ENCODE measurements at regions not wholly inside any gene's neighbourhood (a gene's known extent, or its start where the extent isn't known, plus 50 kb on each side); places are given as distances from the start of the nearest gene placed in this dataset.
"Not testable (repeated sequence)": the region's sequence is repeated elsewhere in the genome, so short reads cannot be mapped to it uniquely, and the experiment has no call there.

DNA sequence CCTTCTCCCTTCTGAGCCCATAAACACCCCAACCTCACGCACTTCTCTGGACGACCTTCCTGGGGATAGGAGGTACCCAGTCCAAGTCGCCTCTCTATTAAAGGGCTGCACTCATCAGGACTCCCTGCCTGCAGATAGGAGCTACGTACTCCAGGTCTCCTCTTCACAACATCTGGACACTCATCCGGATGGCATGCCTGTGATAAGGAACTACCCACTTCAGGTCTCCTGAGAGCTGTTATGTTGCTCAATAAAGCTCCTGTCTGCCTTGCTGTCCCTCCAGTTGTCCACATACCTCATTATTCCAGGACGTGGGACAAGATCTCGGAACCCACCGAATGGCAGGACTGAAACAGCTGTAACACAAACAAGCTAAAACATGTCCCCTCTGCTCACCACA is 548.0 kb downstream of the TBC1D32 start:
- DNase-seq: no peak

DNA sequence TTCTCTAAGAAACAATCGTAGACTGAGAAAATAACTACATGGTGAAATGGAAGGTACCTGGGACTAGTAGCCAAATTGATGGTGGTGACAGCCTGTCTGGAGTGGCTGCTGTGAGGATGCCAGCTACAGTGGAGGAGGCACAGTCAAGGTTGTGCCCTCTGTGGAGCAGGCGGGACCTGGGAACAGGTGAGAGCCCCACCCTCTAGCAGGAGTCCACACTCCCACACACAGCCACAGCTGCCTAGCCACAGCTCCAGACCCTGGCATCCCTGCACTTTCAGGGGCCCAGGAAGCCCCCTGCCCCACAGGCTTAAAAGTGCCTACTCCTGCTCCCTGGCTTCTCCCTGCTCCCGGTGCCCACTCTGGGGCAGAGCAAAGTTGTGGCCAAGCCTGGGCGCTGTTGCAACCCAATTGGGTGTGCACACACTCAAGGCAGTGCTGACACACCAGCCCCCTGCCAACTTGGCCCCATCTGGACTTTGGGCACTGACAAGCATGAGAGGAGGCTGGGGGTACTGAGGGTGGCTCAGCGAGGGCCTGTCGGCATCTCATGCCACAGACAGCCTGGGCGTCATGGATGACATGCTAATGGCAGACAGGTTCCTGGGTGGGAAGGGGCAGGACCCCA is 548.7 kb downstream of the TBC1D32 start:
- DNase-seq: no peak

DNA sequence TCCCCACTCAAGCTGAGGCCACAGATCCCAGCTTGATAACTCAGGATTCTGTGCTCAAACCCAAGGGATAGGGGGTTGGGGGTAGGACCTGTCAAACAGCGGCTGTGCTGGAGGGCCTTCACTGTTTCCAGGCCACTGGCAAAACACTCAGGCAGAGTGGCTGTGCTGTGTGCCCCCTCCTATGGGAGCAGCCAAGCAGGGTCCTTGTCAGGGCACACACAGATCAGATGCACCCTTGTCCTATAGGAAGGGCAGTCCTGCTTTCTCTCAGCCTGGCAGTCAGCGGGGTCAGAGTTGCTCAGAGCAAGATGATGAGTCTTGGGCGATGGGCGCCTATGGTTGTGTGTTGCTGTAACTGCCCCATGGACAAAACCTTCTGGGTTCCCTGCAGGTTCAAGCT is 554.8 kb downstream of the TBC1D32 start:
- DNase-seq: no peak

DNA sequence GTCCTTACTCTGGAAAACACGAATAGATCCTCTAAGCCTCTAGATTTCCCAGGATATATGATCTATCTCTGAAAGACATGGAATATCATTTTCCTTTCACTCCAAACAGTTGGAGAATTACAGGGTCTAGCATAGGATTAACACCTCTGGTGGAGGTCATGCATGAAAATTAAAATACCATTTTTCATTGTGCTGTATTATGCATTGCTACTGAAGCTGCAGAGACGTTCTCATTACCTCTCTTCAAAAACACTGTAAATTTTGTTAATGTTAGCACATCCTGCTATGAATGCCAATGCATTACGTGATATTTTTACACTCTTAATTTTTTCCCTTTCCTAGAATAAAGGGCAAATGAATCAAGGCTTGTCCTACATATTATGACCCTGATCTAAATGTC is 558.6 kb downstream of the TBC1D32 start:
- no peak for DNase-seq

DNA sequence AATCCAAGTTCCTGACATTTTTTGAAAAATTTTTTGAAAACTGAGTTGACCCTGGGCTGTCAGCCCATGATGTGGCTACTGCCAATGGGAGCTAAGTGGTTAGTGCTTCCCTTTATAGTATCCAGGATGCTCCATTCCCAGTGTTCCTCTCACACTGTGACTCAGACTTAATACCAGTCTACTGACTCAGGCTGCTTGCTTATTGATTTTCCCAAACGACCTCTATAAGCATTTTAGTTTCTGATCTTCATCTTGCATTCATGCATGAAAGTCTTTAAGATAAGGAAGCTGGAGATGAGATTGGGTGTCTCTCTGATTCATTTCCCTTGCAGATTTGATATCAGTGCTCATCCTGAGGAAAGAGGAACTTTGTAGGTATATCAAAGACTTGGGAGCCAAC is 560.0 kb downstream of the TBC1D32 start:
- DNase-seq: no peak

GRCh38 chr6:120771019-120771418 is 563.3 kb downstream of the TBC1D32 start:
- no peak for DNase-seq

GRCh38 chr6:120764312-120764711 is 570.0 kb downstream of the TBC1D32 start:
- no peak for DNase-seq

DNA sequence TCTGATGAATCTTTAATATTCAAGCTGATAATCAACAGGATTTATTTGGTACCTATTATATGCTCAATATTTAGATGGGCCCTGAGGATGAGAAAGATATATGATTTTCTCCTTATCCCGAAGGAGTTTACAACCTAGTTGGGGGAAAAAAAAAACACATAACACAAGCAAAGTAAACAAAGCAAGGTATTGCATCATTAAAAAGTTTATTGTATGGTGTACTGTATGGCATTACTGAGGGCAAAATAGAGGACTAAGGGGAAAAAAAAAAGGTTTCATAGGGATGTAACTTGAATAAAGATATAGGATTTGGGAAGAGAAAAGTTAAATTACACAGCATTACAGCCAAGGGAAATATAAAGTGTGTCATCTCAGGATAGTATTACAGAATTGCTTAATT is 574.7 kb downstream of the TBC1D32 start:
- no peak for DNase-seq

GRCh38 chr6:120748574-120748973 is 585.7 kb downstream of the TBC1D32 start:
- not testable (repeated sequence) for DNase-seq

- no peak for DNase-seq
Measured at GRCh38 chr6:120736740-120737139, 597.5 kb downstream of the TBC1D32 start.

DNA sequence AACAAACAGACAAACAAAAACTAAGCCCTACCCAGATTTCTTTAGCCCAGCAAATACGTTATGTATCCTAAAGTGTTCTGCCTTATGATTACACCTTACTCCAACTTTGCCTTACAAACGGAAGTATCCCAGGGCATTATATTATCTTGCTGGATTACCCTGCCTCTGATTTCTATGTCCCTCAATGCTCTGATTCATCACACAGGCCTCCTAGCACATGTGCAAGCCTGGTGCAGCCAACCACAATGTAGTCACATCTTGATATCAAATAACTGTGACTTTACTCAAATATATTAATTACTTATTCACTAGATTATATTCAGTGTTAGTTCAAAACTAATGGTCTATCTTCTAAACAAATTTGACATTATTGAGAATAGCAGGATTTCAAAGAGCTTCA is 598.6 kb downstream of the TBC1D32 start:
- DNase-seq: no peak

GRCh38 chr6:120711255-120711654 is 623.0 kb downstream of the TBC1D32 start:
- no peak for DNase-seq

DNA sequence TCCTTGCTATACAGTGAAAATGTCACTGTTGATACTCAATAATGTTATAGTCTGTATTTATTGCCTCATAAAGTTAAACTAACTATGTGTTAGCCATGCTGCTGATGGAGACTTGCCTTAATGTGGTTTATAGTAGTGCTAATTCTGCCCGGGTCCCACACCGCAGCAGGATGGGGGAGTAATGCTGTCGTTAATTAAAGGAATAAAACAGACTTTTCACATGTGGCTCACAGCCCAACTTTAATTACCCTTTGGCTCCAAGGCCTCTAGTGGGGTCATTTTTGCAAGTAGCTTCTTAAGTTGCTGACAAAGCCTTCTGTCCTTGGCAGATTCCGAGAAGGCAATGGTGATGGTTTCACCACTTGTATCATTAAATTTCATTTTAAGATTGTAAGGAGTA is 634.3 kb downstream of the TBC1D32 start:
- DNase-seq: no peak

DNA sequence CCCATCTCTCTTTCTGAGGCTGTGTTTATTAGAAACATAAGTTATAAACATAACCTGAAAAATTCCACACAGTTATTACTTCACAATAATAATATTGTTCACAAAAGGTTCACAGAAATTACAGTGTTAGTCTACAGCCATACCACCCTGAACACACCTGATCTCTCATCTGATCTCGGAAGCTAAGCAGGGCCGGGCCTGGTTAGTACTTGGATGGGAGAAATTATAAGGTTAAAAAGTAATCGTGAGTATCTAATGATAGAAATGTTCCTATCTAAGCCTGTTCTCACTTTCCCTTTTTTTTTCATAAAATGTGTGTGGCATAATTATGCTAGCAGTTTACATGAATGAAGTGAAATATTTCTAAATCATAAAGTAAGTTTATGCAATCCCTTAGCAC is 647.8 kb downstream of the TBC1D32 start:
- no peak for DNase-seq

DNA sequence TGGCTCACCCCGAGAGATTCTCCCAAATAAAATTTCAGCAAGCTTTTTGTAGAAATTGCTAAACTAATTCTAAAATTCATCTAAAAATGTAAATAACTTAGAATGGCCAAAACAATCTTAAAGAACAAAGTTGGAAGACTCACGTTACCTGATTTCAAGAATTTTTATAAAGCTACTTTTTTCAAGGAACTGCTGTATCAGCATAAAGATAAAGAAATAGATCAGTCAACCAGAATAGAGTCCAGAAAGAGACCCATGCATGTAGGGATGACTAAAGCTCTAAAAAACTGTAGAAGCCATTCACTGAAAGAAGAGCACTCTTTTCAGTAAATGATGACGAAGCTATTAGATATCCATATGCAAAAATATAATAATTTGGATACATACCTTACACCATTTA is 652.1 kb downstream of the TBC1D32 start:
- DNase-seq: no peak

DNA sequence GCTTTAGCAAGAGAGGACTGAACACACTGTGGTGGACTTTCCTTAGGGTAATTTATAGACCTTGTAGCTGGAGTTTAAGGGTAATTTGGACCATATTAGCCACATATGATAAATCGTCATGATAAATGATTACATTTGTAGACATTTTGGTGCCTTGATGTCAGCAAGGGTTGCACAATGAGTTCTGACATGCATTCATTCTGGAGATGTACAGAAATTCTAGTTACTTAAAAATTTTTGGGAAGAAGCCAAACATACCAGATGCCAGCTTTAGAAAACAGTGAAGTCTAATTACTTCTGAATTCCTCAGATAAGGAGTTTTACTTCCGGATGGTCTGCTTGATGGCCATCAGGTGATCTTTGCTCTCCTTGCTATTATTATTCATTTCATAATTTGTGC is 653.1 kb downstream of the TBC1D32 start:
- no peak for DNase-seq

DNA sequence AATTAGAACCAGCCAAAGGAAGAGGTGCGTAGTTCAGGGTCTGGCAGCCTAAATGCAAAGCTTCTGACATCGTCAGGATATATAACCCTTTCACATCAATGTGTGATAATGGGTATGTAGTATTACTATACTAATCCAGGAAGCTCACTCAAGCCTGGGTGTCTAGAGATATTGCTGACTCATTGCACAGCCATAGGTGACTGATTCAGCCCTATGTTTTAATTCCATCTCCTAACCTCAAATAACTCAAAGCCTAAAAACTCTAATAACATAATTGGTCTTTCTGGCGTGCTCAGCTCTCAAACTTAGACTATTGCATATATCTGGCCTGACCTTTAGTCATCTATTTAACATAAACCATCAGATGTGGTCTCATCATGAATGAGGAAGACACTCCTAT is 658.4 kb downstream of the TBC1D32 start:
- no peak for DNase-seq

DNA sequence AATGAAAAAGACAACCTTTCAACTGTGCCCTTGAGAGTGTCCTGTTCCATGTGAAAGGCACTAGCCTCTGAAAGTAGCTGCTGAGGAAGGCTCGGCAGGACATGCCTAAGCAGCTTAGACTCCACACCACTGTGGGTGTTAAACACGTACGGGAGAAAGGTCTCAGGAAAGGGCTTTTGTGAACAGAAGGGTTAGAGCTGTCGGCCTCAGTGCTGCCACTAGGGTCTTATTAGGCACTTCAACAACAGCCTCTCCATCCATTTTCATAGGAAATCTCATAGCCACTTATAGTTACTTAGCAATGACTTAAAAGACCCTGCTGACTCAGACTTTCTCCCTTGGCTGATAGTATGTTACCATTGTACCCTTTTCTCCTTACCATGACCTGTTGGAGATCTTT is 662.8 kb downstream of the TBC1D32 start:
- no peak for DNase-seq

- DNase-seq: no peak
Measured at GRCh38 chr6:120652506-120652905, 681.8 kb downstream of the TBC1D32 start.

GRCh38 chr6:120648713-120649112 is 685.6 kb downstream of the TBC1D32 start:
- no peak for DNase-seq

- no peak for DNase-seq
Measured at GRCh38 chr6:120646101-120646500, 688.2 kb downstream of the TBC1D32 start.

DNA sequence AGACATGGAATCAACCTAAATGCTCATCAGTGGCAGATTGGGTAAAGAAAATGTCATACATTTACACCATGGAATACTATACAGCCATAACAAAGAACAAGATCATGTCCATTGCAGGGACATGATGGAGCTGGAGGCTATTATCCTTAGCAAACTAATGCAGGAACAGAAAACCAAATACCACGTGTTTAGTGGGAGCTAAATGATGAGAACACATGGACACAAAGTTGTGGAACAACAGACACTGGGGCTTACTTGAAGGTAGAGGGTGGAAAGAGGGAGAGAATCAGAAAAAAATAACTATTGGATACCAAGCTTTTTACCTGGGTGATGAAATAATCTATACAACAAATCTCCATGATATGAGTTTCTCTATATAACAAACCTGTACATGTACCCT is 701.3 kb downstream of the TBC1D32 start:
- DNase-seq: no peak

GRCh38 chr6:120627612-120628011 is 706.7 kb downstream of the TBC1D32 start:
- no peak for DNase-seq

- DNase-seq: no peak
Measured at GRCh38 chr6:120622127-120622631, 712.1 kb downstream of the TBC1D32 start.

GRCh38 chr6:120620900-120621299 is 713.4 kb downstream of the TBC1D32 start:
- DNase-seq: no peak

DNA sequence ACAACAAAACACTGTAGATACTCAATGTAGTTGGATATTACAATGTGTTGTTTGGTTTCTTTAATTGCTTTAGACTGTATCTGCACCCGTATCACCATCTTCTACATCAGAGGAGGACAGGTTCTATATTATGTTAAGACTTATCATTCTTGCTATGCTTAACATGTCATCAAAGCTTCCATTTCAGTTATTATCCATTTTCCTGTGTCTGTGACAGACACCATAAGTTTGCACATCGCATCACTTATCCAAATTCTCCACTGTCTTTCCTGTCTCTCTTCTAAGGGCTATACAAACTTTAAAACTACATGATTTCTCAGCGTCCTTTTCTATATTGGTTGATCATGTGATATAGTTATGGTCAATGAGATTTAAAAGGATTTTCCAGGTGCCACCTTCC is 719.0 kb downstream of the TBC1D32 start:
- no peak for DNase-seq

Measured in NCI-H446 (cell line).